GM13976 (cell line): ENCODE measurements at regions not wholly inside any gene's neighbourhood (a gene's known extent, or its start where the extent isn't known, plus 50 kb on each side); places are given as distances from the start of the nearest gene placed in this dataset.
"Not testable (repeated sequence)": the region's sequence is repeated elsewhere in the genome, so short reads cannot be mapped to it uniquely, and the experiment has no call there.

Source experiments
- DNase-seq: peaks from one replicate; pipeline ENCODE4 v3.0.0; 2012; ENCODE audit warnings: low spot score
- in situ Hi-C: fragments of 300-500 bp; cut with MboI; formaldehyde crosslinking; loops from one replicate; pipeline ENCODE4 v1.12.0; 2022; ENCODE audit warnings: low sequenced_read_pairs, mixed read lengths, inconsistent platforms; ENCODE audit not compliant: unreplicated experiment

DNA sequence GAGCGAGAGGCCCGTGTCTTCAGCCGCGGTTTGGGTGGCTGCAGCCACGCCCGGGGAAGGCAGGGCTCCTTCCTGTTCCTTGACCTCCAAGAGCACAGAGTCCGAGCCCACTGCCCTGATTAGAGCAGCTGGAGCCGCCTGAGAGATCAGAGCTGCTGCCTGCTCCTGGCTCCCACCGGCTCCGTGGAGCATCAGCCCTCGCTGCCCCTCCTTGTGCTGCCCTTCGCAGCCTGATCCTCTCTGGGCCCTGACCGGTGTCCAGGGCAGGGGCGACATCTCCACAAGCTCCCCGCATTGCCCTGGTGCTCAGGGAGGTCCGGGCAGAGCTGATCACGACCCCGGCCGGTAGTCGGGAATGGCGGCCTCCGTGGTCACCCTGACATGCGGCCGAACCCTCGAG lies 365.3 kb downstream of the TP53TG3F start:
- DNase-seq, in situ Hi-C loops: not testable (repeated sequence)

DNA sequence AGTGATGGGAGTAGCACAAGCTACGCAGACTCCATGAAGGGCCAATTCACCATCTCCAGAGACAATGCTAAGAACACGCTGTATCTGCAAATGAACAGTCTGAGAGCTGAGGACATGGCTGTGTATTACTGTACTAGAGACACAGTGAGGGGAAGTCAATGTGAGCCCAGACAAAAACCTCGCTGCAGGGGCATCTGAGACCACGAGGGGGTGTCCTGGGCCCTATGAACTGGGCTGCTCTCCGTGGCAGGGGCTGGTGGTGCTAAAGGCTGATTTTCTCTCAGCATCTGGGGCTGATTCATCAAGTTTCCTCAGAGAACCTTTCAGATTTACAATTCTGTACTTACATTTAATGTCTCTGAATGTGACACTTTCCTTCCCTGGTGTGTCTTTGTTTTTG lies 368.1 kb downstream of the TP53TG3F start:
- in situ Hi-C loops, DNase-seq: not testable (repeated sequence)

DNA sequence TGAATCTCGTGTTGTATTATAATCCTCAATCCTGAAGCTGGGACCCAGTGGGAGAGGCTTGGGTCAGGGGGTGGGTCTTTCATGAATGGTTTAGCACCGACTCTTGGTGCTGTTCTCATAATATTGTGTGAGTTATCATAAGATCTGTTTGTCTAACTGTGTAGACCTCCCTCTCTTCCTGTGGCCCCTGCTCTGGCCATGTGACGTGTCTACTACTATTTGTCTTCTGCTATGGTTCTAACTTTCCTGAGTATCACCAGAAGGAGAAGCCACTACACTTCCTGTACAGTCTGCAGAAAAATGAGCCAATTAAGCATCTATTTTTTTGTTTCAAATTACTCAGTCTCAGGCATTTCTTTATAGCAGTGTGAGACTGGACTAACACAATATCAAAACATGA lies 379.7 kb downstream of the TP53TG3F start:
- in situ Hi-C loops, DNase-seq: not testable (repeated sequence)

DNA sequence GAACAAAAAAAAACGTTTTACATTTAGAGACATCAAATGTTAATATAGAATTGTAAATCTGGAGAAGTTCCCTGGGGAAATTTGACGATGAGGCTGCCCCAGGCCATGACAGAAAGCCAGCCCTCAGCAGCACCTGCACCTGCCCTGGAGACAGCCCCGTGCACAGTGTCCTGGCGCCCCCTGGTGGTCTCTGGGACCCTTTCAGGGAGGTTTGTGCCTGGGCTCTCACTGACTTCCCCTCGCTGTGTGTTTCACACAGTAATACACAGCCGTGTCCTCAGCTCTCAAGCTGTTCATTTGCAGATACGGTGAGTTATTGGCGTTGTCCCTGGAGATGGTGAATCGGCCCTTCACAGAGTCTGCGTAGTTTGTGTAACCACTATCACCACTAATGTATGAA lies 385.1 kb downstream of the TP53TG3F start:
- DNase-seq, in situ Hi-C loops: not testable (repeated sequence)
